ENCODE measurements at regions not wholly inside any gene's neighbourhood (a gene's known extent, or its start where the extent isn't known, plus 50 kb on each side); places are given as distances from the start of the nearest gene placed in this dataset.

DNA sequence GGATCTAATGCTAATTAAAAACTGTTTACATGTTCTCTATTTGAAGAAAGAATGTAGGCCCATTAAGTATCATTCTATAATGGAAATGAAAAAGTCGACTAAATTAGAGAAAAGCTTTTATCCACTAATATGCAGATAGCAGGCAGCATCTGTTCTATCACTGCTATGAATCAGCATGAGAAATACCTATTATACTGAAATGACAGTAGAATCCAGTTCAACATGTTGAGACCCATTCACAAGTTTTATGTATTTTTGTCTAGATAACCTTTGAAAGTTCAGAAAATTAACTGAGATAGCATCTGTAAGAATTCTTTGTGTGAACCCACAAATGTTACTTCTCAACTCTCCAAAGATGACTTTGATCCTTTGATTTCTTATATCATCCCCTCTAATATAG, 1254.4 kb upstream of the ADGRL3 start:
- Histone ChIP-seq H3K27ac (ENCODE audit: low read depth, low read length) (no peak overlapping the region), H3K4me3 (ENCODE audit: low read depth in 1 of 2, low read length in 2 of 2) (no peak overlapping the region), H3K9ac (ENCODE audit: low read depth in 1 of 2, low read length in 2 of 2) (no peak overlapping the region), H3K36me3 (ENCODE audit: control insufficient read depth in 1 of 2, insufficient read depth in 2 of 2, low read length in 2 of 2) (no peaks in the 10 kb centered on the region), H3K9me3 (ENCODE audit: control insufficient read depth in 1 of 2, low read length in 2 of 2) (peaks cover 6 to 9% of the 10 kb centered on the region in 2 donors), H3K4me1 (ENCODE audit: control insufficient read depth in 1 of 2, insufficient read depth in 2 of 2, low read length in 2 of 2) (no peaks in the 10 kb centered on the region), H3K27me3 (ENCODE audit: control insufficient read depth in 1 of 2, insufficient read depth in 2 of 2, low read length in 2 of 2) (no peaks in the 10 kb centered on the region)

DNA sequence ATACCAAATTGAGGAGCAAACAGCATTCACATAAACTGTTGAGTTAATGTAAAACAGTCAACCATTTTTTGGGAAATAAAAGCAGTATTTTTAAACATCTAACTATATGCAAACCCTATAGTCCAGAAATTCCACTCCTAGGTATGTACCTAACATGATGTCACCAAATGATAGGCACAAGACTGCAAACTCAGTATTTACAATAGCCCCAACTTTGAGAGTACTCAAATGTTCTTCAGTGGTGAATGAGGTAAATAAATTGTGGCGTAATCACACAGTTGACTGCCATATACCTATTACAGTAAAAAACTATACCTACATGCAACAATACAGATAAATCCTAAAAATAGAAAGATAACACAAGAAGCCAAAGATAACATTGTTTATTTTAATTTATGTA, 1243.8 kb upstream of the ADGRL3 start:
- Histone ChIP-seq H3K27ac (ENCODE audit: low read depth, low read length) (no peak overlapping the region), H3K4me1 (ENCODE audit: control insufficient read depth in 1 of 2, insufficient read depth in 2 of 2, low read length in 2 of 2) (no peaks in the 10 kb centered on the region), H3K9me3 (ENCODE audit: control insufficient read depth in 1 of 2, low read length in 2 of 2) (no peaks in the 10 kb centered on the region), H3K9ac (ENCODE audit: low read depth in 1 of 2, low read length in 2 of 2) (no peak overlapping the region), H3K4me3 (ENCODE audit: low read depth in 1 of 2, low read length in 2 of 2) (no peak overlapping the region), H3K27me3 (ENCODE audit: control insufficient read depth in 1 of 2, insufficient read depth in 2 of 2, low read length in 2 of 2) (no peaks in the 10 kb centered on the region), H3K36me3 (ENCODE audit: control insufficient read depth in 1 of 2, insufficient read depth in 2 of 2, low read length in 2 of 2) (no peaks in the 10 kb centered on the region)

DNA sequence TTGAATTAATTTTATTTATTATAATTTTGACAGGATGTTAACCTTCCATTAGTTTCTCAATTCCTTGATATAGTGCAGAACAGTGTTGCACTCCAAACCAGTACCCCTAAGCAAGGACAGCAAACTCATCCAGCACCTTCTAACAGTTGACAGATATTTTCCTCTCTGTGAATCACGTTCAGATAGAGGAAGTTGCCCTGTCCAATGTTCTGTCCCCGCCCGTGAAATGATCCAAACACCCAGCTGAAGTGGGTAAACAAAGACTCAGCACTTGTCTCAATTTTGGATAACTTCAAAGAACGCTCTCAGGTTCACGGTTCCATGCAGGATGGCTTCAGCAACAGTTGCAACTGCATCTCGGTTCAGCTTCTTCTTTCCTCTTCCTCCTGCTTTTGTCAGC, 1240.0 kb upstream of the ADGRL3 start:
- Histone ChIP-seq H3K4me3 (ENCODE audit: low read depth in 1 of 2, low read length in 2 of 2) (no peak overlapping the region), H3K27me3 (ENCODE audit: control insufficient read depth in 1 of 2, insufficient read depth in 2 of 2, low read length in 2 of 2) (no peaks in the 10 kb centered on the region), H3K9me3 (ENCODE audit: control insufficient read depth in 1 of 2, low read length in 2 of 2) (peaks cover 0 to 2% of the 10 kb centered on the region in 2 donors), H3K36me3 (ENCODE audit: control insufficient read depth in 1 of 2, insufficient read depth in 2 of 2, low read length in 2 of 2) (no peaks in the 10 kb centered on the region), H3K9ac (ENCODE audit: low read depth in 1 of 2, low read length in 2 of 2) (no peak overlapping the region), H3K27ac (ENCODE audit: low read depth, low read length) (no peak overlapping the region), H3K4me1 (ENCODE audit: control insufficient read depth in 1 of 2, insufficient read depth in 2 of 2, low read length in 2 of 2) (no peaks in the 10 kb centered on the region)

DNA sequence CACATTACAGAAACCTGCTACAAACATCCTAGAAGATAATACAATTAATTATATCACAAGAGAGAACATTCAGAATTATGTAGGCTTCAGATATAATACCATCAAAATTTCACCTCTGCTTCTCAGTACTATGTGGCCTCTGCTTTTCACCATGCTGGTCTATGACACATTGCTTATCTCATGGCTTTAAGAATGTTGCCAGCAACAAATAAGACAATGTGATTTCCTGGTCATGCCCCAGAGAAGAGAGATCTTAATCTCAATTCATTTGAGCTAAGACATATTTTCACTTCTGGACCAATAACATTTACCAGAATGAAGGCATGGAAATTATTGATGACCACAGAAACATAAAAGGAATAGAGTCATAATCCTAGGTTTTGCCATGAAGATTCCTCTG, 1233.4 kb upstream of the ADGRL3 start:
- H3K27me3 ChIP-seq (ENCODE audit: control insufficient read depth in 1 of 2, insufficient read depth in 2 of 2, low read length in 2 of 2): no peaks in the 10 kb centered on the region

DNA sequence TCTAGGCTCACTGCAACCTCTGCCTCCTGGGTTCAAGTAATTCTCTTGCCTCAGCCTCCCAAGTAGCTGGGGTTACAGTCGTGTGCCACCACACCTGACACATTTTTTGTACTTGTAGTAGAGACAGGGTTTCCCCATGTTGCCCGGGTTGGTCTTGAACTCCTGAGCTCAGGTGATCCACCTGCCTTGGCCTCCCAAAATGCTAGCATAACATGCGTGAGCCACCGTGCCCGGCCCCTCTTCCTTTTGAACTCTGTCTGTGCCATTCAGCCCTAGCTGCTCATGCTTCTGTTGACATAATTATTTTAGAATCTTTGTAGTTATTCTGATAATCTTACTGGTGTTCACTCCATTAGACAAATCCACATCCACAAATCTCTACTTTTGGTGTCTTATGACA, 1231.3 kb upstream of the ADGRL3 start:
- Histone ChIP-seq H3K27me3 (ENCODE audit: control insufficient read depth in 1 of 2, insufficient read depth in 2 of 2, low read length in 2 of 2) (no peaks in the 10 kb centered on the region), H3K4me1 (ENCODE audit: control insufficient read depth in 1 of 2, insufficient read depth in 2 of 2, low read length in 2 of 2) (no peaks in the 10 kb centered on the region), H3K27ac (ENCODE audit: low read depth, low read length) (no peak overlapping the region), H3K36me3 (ENCODE audit: control insufficient read depth in 1 of 2, insufficient read depth in 2 of 2, low read length in 2 of 2) (no peaks in the 10 kb centered on the region), H3K9ac (ENCODE audit: low read depth in 1 of 2, low read length in 2 of 2) (no peak overlapping the region), H3K4me3 (ENCODE audit: low read depth in 1 of 2, low read length in 2 of 2) (no peak overlapping the region), H3K9me3 (ENCODE audit: control insufficient read depth in 1 of 2, low read length in 2 of 2) (peaks cover 0 to 4% of the 10 kb centered on the region in 2 donors)

More for the DNA sequence above, 1233.4 kb upstream of the ADGRL3 start:
- H3K36me3 ChIP-seq (ENCODE audit: control insufficient read depth in 1 of 2, insufficient read depth in 2 of 2, low read length in 2 of 2): no peaks in the 10 kb centered on the region
- no peak overlapping the region for H3K27ac ChIP-seq (ENCODE audit: low read depth, low read length)
- H3K4me3 ChIP-seq (ENCODE audit: low read depth in 1 of 2, low read length in 2 of 2): no peak overlapping the region
- no peak overlapping the region for H3K9ac ChIP-seq (ENCODE audit: low read depth in 1 of 2, low read length in 2 of 2)
- H3K4me1 ChIP-seq (ENCODE audit: control insufficient read depth in 1 of 2, insufficient read depth in 2 of 2, low read length in 2 of 2): no peaks in the 10 kb centered on the region
- H3K9me3 ChIP-seq (ENCODE audit: control insufficient read depth in 1 of 2, low read length in 2 of 2): peaks cover 0 to 4% of the 10 kb centered on the region in 2 donors

DNA sequence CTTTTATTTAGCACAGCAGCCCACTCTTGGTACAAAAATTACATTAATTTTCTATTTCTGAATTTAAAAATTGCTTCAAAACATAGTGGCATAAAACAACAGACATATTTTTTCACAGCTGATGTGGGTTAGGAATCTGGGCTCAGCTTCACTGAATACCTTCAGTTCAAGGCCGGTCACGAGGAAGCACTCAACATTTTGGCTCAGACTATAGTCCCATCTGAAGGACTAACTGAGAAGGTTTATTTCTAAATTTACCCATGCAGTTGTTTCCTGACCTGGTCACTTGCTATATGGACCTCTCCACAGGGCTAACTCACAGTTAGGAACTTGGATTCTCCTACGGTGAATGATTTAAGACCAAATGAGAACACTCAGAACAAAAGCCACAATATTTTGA, 1230.2 kb upstream of the ADGRL3 start:
- Histone ChIP-seq H3K4me1 (ENCODE audit: control insufficient read depth in 1 of 2, insufficient read depth in 2 of 2, low read length in 2 of 2) (no peaks in the 10 kb centered on the region), H3K27ac (ENCODE audit: low read depth, low read length) (no peak overlapping the region), H3K9me3 (ENCODE audit: control insufficient read depth in 1 of 2, low read length in 2 of 2) (peaks cover 0 to 2% of the 10 kb centered on the region in 2 donors), H3K9ac (ENCODE audit: low read depth in 1 of 2, low read length in 2 of 2) (no peak overlapping the region), H3K4me3 (ENCODE audit: low read depth in 1 of 2, low read length in 2 of 2) (no peak overlapping the region), H3K27me3 (ENCODE audit: control insufficient read depth in 1 of 2, insufficient read depth in 2 of 2, low read length in 2 of 2) (no peaks in the 10 kb centered on the region), H3K36me3 (ENCODE audit: control insufficient read depth in 1 of 2, insufficient read depth in 2 of 2, low read length in 2 of 2) (no peaks in the 10 kb centered on the region)

DNA sequence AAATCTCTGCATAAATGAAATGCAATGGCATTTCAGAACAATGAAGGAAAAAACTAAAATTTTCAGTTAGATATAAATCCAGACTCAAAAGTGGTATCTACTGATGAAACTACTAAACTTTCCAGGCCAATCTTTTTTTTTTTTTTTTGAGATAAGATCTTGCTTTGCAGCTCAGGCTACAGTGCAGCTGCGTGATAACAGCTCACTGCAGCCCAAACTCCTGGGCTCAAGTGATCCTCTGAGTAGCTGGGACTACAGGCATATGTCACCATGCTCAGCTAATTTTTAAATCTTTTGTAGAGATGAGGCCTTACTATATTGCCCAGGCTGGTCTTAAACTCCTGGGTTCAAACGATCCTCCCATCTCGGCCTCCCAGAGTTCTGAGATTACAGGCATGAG, 1228.2 kb upstream of the ADGRL3 start:
- Histone ChIP-seq H3K4me3 (ENCODE audit: low read depth in 1 of 2, low read length in 2 of 2) (no peak overlapping the region), H3K27ac (ENCODE audit: low read depth, low read length) (no peak overlapping the region), H3K27me3 (ENCODE audit: control insufficient read depth in 1 of 2, insufficient read depth in 2 of 2, low read length in 2 of 2) (no peaks in the 10 kb centered on the region), H3K36me3 (ENCODE audit: control insufficient read depth in 1 of 2, insufficient read depth in 2 of 2, low read length in 2 of 2) (no peaks in the 10 kb centered on the region), H3K9me3 (ENCODE audit: control insufficient read depth in 1 of 2, low read length in 2 of 2) (peaks cover 0 to 2% of the 10 kb centered on the region in 2 donors), H3K9ac (ENCODE audit: low read depth in 1 of 2, low read length in 2 of 2) (no peak overlapping the region), H3K4me1 (ENCODE audit: control insufficient read depth in 1 of 2, insufficient read depth in 2 of 2, low read length in 2 of 2) (no peaks in the 10 kb centered on the region)

DNA sequence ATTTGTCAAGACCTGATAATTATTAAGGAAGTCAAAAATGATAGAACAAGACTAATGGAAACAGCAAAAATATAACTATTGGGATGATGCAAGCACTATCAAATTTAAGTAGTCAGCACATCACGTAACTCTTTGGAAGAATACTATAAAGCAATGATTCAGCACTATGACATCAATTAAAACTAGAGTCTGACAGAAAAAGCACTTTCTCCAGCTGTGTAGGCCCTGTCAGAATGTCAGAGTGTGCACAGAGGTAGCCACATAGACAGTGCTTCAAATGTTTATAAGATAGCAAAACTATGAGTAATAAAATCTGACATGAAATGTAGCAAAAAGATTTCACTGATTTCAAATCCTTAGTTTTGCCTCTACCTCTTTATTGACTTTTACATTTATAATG, 1226.6 kb upstream of the ADGRL3 start:
- Histone ChIP-seq H3K36me3 (ENCODE audit: control insufficient read depth in 1 of 2, insufficient read depth in 2 of 2, low read length in 2 of 2) (no peaks in the 10 kb centered on the region), H3K27ac (ENCODE audit: low read depth, low read length) (no peak overlapping the region), H3K9ac (ENCODE audit: low read depth in 1 of 2, low read length in 2 of 2) (no peak overlapping the region), H3K4me1 (ENCODE audit: control insufficient read depth in 1 of 2, insufficient read depth in 2 of 2, low read length in 2 of 2) (no peaks in the 10 kb centered on the region), H3K4me3 (ENCODE audit: low read depth in 1 of 2, low read length in 2 of 2) (no peak overlapping the region), H3K9me3 (ENCODE audit: control insufficient read depth in 1 of 2, low read length in 2 of 2) (no peaks in the 10 kb centered on the region), H3K27me3 (ENCODE audit: control insufficient read depth in 1 of 2, insufficient read depth in 2 of 2, low read length in 2 of 2) (no peaks in the 10 kb centered on the region)

DNA sequence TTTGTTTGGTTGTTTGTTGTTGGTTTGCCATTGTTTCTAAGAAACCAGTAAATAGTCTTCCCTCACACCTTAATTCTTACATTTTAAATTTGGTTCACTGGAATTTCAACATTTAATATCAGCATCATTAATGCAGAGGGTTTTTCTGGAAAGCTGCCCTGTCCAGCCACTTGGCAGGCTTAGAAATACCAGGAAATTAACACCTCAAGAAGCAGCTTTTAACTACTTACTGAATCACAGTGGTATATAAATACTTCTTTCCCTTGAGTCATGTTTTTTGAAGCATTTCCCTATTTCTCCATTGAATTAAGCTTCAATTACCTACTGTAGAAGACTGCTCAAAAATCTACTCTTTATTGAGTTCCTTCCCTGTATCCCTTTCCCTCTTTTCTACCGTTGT, 1221.1 kb upstream of the ADGRL3 start:
- peaks cover 0 to 3% of the 10 kb centered on the region in 2 donors for H3K9me3 ChIP-seq (ENCODE audit: control insufficient read depth in 1 of 2, low read length in 2 of 2)
- H3K9ac ChIP-seq (ENCODE audit: low read depth in 1 of 2, low read length in 2 of 2): no peak overlapping the region
- H3K4me3 ChIP-seq (ENCODE audit: low read depth in 1 of 2, low read length in 2 of 2): no peak overlapping the region
- H3K27me3 ChIP-seq (ENCODE audit: control insufficient read depth in 1 of 2, insufficient read depth in 2 of 2, low read length in 2 of 2): no peaks in the 10 kb centered on the region
- H3K27ac ChIP-seq (ENCODE audit: low read depth, low read length): no peak overlapping the region
- H3K4me1 ChIP-seq (ENCODE audit: control insufficient read depth in 1 of 2, insufficient read depth in 2 of 2, low read length in 2 of 2): no peaks in the 10 kb centered on the region
- no peaks in the 10 kb centered on the region for H3K36me3 ChIP-seq (ENCODE audit: control insufficient read depth in 1 of 2, insufficient read depth in 2 of 2, low read length in 2 of 2)

DNA sequence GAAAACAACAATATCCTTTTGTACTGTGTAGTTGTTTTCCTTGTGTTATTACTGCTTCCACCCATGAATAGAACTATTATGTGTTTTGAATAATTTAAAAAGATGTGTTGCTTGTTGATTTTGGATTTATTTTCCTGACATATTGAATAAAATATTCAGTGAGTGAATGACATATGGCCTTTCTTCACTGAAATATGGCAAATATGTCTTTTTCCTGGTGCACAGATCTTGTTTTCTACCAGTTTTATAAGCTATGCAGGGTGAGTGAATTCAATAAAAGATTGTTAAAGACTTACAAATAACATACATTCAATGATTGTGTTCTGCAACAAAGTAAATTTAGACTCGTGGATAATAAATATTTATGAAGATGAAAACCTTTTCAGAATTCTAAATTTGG, 1216.3 kb upstream of the ADGRL3 start:
- no peaks in the 10 kb centered on the region for H3K4me1 ChIP-seq (ENCODE audit: control insufficient read depth in 1 of 2, insufficient read depth in 2 of 2, low read length in 2 of 2)
- H3K36me3 ChIP-seq (ENCODE audit: control insufficient read depth in 1 of 2, insufficient read depth in 2 of 2, low read length in 2 of 2): no peaks in the 10 kb centered on the region
- H3K27ac ChIP-seq (ENCODE audit: low read depth, low read length): no peak overlapping the region
- peaks cover 5 to 6% of the 10 kb centered on the region in 2 donors for H3K9me3 ChIP-seq (ENCODE audit: control insufficient read depth in 1 of 2, low read length in 2 of 2)
- H3K27me3 ChIP-seq (ENCODE audit: control insufficient read depth in 1 of 2, insufficient read depth in 2 of 2, low read length in 2 of 2): no peaks in the 10 kb centered on the region
- H3K9ac ChIP-seq (ENCODE audit: low read depth in 1 of 2, low read length in 2 of 2): no peak overlapping the region
- H3K4me3 ChIP-seq (ENCODE audit: low read depth in 1 of 2, low read length in 2 of 2): no peak overlapping the region

DNA sequence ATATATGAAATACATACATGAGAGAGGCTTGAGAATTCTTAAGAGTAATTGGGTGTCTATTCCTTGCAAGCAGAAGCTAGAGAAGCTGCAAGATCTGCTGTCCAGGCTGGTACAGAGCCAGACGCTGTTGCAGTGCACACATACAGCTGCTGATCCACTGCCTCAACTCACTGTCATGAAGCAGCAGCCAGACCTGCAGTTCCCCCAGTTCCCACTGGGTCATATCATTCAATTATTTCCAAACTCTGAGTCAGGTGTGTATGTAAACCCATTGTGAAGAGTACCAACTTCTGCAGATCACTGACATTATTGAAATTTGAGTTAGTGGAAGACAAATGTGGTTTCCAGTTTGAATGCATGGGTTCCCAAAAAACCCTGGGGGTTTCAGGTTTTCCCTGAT, 1212.8 kb upstream of the ADGRL3 start:
- H3K27ac ChIP-seq (ENCODE audit: low read depth, low read length): no peak overlapping the region
- no peaks in the 10 kb centered on the region for H3K27me3 ChIP-seq (ENCODE audit: control insufficient read depth in 1 of 2, insufficient read depth in 2 of 2, low read length in 2 of 2)
- no peaks in the 10 kb centered on the region for H3K36me3 ChIP-seq (ENCODE audit: control insufficient read depth in 1 of 2, insufficient read depth in 2 of 2, low read length in 2 of 2)
- H3K9me3 ChIP-seq (ENCODE audit: control insufficient read depth in 1 of 2, low read length in 2 of 2): peaks cover 4 to 6% of the 10 kb centered on the region in 2 donors
- no peak overlapping the region for H3K9ac ChIP-seq (ENCODE audit: low read depth in 1 of 2, low read length in 2 of 2)
- H3K4me3 ChIP-seq (ENCODE audit: low read depth in 1 of 2, low read length in 2 of 2): no peak overlapping the region
- H3K4me1 ChIP-seq (ENCODE audit: control insufficient read depth in 1 of 2, insufficient read depth in 2 of 2, low read length in 2 of 2): no peaks in the 10 kb centered on the region

Measured in duodenal mucosa (tissue), 2 donors.